CD4-positive, alpha-beta T cell treated with Interleukin-17A for 4 hours (primary cell): ENCODE measurements at regions not wholly inside any gene's neighbourhood (a gene's known extent, or its start where the extent isn't known, plus 50 kb on each side); places are given as distances from the start of the nearest gene placed in this dataset.
"Not testable (repeated sequence)": the region's sequence is repeated elsewhere in the genome, so short reads cannot be mapped to it uniquely, and the experiment has no call there.

Experiments used
- DNase-seq: peaks from one replicate; pipeline ENCODE4 v3.0.0-alpha.2; 2020; ENCODE audit warnings: mixed read lengths

- DNase-seq, result no peak
Observed at GRCh38 chr2:107112561-107112960, 226.6 kb upstream of the ST6GAL2 start.

- DNase-seq, result no peak
Observed at GRCh38 chr2:107128381-107128780, 242.4 kb upstream of the ST6GAL2 start.

GRCh38 chr2:107132070-107132469 is 246.1 kb upstream of the ST6GAL2 start:
- no peak for DNase-seq

GRCh38 chr2:107132746-107133145 is 246.8 kb upstream of the ST6GAL2 start:
- no peak for DNase-seq

- DNase-seq, result no peak
Observed at GRCh38 chr2:107133412-107133811, 247.4 kb upstream of the ST6GAL2 start.

GRCh38 chr2:107136733-107137132 is 250.8 kb upstream of the ST6GAL2 start:
- no peak for DNase-seq

GRCh38 chr2:107137706-107138105 is 251.7 kb upstream of the ST6GAL2 start:
- no peak for DNase-seq

- DNase-seq, result no peak
Observed at GRCh38 chr2:107146181-107146580, 260.2 kb upstream of the ST6GAL2 start.

- DNase-seq, result not testable (repeated sequence)
Observed at GRCh38 chr2:107146645-107147044, 260.7 kb upstream of the ST6GAL2 start.

- no peak for DNase-seq
Observed at GRCh38 chr2:107148055-107148454, 262.1 kb upstream of the ST6GAL2 start.

GRCh38 chr2:107148496-107148895 is 262.5 kb upstream of the ST6GAL2 start:
- DNase-seq, result no peak

GRCh38 chr2:107160640-107161239 is 274.8 kb upstream of the ST6GAL2 start:
- no peak for DNase-seq

GRCh38 chr2:107168141-107168540 is 282.2 kb upstream of the ST6GAL2 start:
- DNase-seq, result no peak

- no peak for DNase-seq
Observed at GRCh38 chr2:107174171-107174570, 288.2 kb upstream of the ST6GAL2 start.

- DNase-seq, result no peak
Observed at GRCh38 chr2:107182981-107183380, 297.0 kb upstream of the ST6GAL2 start.

GRCh38 chr2:107187870-107188269 is 301.9 kb upstream of the ST6GAL2 start:
- DNase-seq, result no peak

- DNase-seq, result no peak
Observed at GRCh38 chr2:107195631-107196030, 309.7 kb upstream of the ST6GAL2 start.

GRCh38 chr2:107197594-107198294 is 311.8 kb upstream of the ST6GAL2 start:
- no peak for DNase-seq

GRCh38 chr2:107202962-107203591 is 317.1 kb upstream of the ST6GAL2 start:
- DNase-seq, result no peak

- DNase-seq, result no peak
Observed at GRCh38 chr2:107215401-107216350, 329.7 kb upstream of the ST6GAL2 start.

- no peak for DNase-seq
Observed at GRCh38 chr2:107218208-107218607, 332.2 kb upstream of the ST6GAL2 start.

- DNase-seq, result no peak
Observed at GRCh38 chr2:107222466-107222865, 336.5 kb upstream of the ST6GAL2 start.
